ENCODE measurements at regions not wholly inside any gene's neighbourhood (a gene's known extent, or its start where the extent isn't known, plus 50 kb on each side); places are given as distances from the start of the nearest gene placed in this dataset.

DNA sequence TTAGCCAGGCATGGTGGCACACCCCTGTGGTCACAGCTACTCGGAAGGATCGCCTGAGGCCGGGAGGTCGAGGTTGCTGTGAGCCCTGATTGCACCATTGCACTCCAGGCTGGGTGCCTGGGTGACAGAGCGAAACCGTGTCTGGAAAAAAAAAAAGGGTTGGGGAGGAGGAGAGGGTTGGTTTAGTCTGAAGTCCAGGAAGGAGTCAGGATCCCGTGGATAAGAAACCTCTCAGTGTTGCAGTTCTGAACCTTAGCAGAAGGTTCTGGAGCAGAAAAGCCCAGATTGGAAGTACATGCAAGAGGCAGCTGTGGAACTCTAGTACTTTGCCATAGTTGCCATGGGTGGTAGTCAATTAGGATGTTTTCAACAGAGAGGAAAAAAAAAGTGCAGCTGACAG lies 125.2 kb upstream of the CPEB4 start:
- DNase-seq (ENCODE audit: low read depth in 2 of 2, low spot score in 1 of 2), result no peak

DNA sequence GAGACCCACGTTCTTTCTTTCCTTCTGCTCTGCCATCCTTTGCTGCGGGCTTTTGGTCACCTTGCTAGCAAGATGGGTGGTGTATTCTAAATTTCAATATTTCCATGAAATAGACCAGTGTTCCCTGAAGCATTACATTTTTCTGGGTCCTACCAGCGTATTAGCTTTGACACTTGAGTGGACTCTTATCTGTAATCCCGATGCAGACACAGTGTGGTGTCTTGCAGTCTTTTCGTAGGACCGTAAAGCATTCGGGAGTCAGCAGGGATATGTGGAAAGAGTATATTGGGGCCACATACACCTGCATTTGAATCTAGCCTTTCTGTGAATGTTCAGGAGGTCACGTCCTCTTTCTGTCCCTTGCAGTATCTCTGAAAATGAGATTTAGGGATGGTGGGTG lies 124.7 kb upstream of the CPEB4 start:
- DNase-seq (ENCODE audit: low read depth in 2 of 2, low spot score in 1 of 2), result no peak

DNA sequence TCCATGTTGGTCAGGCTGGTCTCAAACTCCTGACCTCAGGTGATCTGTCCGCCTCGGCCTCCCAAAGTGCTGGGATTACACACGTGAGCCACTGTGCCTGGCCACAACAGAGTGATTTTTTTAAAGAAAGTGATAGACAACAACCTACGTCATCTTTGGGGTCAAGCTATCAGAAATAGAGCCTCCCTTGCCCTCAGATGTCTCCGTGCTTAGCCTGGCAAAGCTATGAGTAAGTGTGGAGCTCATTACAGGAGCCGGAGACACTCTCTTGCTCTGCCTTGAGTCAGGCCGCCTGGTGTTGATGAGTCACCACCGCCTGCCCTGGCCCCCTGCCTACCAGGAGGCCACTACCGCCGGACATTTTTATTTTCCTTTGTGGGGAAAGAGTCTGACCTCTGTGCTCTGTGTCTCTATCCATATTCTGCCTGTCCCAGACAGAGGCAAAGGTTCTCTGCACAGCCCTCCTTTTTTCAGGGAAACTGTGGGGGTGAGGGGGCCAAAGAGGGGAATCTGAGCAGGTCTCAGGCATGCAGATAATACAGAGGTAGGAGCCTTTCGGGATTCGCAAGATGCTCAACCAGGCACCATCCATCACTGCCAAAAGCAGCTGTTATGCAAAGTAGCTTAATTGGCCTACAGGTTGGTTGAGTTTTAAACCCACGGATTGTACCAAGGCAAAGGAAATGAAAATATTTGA lies 123.7 kb upstream of the CPEB4 start:
- DNase-seq (ENCODE audit: low read depth in 2 of 2, low spot score in 1 of 2), result no peak

GRCh38 chr5:173765029-173765644 lies 123.0 kb upstream of the CPEB4 start:
- no peak for DNase-seq (ENCODE audit: low read depth in 2 of 2, low spot score in 1 of 2)

DNA sequence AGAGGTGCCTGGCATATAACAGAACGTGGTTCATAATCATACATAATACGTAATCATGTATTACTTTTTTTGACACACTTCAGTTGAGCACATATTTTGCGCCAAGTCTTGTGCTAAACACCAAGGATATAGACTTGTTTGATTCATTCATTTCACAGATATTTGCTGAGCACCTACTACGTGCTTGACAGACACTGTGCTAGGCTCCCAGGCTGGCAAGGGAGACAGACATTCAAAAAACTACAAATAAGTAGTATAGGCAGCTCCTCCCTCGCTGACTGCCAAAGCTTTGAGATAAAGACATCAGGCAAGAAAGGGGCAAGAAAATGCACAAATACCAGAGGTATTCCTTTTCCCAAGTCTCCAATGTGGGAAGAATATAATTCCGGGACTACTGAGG lies 122.5 kb upstream of the CPEB4 start:
- DNase-seq (ENCODE audit: low read depth in 2 of 2, low spot score in 1 of 2), result no peak

DNA sequence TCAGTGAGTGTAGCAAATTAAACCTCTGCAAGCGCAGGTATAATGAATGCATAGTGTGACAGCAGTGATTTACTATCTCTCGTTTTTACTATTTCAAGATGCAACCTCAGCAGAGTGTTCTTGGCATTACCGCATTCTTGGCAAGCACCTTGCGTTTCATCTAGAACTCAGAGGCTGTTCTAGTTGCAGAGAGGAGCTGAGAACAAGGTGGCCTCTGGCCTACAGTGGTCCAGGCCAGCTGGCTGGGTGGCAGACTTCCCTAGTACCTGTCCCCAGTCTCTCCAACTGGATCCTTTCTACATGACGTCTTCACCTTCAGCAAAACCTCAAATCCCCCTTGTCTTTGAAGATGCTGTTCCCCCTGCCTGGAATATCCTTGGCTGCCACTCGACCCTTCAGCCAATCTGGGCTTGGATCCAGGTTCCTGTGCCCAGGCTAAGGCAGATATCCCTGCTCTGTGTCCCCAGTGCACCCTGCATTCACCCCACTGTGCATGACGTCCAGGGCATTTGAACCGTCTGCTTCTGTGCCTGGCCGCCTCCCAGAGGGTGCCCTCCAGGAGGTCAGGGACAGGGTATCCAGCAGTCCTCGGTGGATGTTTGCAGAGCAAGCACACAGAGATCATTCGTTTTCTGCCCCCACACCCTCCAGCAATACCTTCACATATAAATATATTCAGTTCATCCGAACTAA lies 120.4 kb upstream of the CPEB4 start:
- DNase-seq (ENCODE audit: low read depth in 2 of 2, low spot score in 1 of 2), result no peak

GRCh38 chr5:173768267-173768806 lies 119.8 kb upstream of the CPEB4 start:
- DNase-seq (ENCODE audit: low read depth in 2 of 2, low spot score in 1 of 2), result no peak

DNA sequence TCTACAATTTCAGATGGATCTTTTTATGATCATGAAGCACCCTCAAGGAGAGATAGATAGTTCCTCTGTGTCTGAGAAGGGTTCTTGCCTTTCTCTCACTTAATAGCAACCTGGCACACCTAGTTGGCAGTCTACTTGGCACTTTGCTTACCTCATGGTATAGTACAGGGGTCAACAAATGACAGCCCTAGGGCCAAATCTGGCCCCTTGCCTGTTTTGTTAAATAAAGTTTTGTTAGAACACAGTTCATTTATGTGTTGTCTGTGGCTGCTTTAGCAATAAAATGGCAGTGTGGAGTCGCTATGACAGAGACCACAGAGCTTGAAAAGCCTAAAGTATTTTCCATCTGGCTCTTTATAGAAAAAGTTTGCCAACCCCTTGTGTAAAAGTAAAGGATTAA lies 119.3 kb upstream of the CPEB4 start:
- no peak for DNase-seq (ENCODE audit: low read depth in 2 of 2, low spot score in 1 of 2)

- DNase-seq (ENCODE audit: low read depth in 2 of 2, low spot score in 1 of 2), result no peak
These were observed 117.5 kb upstream of the CPEB4 start for GRCh38 chr5:173770637-173771036.

GRCh38 chr5:173771121-173771724 lies 116.9 kb upstream of the CPEB4 start:
- DNase-seq (ENCODE audit: low read depth in 2 of 2, low spot score in 1 of 2), result no peak

DNA sequence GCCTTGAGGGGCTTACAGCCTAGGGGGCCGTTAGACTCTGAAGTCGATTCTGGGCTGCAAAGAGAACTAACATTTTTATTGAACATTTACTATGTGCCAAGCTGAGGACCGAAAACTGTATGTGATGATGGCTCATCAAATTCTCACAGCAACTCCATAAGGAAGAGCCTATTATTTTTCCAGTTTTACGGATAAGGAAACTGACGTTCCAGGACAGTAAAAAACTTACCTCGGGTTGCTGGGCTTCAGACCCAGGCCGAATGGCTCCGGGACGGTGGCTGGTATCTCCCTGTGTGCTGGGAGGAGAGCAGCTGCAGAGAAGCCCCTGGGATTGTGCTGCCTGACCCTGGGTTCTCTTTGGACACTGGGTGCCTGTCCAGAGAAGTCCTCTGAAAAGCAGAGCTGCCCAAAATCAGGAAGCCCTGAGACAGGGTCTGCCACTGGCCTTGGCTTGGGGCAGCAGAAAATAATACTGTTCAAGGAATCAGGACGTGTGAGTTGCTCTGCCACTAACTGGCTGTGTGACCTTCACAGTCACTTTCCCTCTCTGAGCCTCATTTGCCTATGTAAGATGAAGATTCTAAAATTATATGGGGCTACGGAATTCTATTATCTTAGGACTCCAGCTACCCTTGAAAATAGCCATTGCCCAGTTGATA lies 116.3 kb upstream of the CPEB4 start:
- no peak for DNase-seq (ENCODE audit: low read depth in 2 of 2, low spot score in 1 of 2)

DNA sequence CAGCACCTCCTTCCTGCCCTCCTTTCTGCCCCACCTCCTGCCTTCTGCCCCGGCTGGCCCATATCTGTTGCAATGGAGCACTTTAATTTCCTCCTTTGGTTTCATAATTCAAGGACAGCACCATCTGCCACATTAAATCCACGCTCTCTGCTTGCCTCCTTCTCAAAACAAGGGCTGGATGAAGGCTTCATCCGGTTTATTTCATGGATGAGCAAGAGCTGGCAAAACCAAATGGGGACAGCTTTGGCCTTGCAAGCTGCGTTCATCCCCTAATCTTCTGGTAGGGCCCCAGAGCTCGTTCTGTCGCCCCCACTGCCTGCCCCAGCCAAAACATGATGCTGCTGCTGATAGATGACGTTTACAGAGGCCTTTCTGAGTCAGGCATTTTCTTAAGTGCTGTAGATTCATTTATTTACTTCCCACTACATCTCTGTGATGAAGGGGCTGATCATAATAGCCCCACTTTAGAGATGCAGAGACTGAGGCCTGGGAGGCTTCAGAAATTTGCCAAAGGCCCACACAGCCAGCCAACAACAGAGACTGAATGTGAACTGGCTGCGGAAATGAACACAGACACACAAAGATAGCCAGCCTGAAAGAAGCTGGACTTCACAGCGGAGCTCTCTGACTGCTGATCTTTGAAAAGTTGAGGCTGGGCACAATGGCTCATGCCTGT lies 115.6 kb upstream of the CPEB4 start:
- DNase-seq (ENCODE audit: low read depth in 2 of 2, low spot score in 1 of 2), result no peak

DNA sequence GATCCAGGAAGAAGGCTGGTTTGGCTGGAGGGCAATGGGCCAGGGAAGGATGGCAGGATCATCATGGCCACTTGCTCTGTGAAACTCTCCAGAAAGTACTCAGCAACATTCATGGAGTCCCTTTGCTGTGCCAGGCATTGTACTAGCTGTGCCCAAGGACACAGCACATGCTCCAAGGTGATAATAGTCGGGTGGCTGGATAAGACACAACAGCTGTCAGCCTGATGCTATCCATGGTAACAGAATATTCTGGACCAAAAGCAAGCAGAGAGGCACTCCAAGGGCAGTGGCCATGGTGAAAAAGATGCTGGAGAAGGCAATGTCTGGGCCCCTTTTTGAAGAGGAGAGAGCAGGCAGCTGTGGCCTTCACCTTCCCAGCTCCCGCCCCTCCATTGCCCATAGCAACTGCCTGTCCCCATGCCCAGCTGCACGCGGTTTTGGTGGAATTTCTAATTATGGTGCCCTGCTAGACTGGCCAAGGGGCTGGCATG lies 113.8 kb upstream of the CPEB4 start:
- no peak for DNase-seq (ENCODE audit: low read depth in 2 of 2, low spot score in 1 of 2)

DNA sequence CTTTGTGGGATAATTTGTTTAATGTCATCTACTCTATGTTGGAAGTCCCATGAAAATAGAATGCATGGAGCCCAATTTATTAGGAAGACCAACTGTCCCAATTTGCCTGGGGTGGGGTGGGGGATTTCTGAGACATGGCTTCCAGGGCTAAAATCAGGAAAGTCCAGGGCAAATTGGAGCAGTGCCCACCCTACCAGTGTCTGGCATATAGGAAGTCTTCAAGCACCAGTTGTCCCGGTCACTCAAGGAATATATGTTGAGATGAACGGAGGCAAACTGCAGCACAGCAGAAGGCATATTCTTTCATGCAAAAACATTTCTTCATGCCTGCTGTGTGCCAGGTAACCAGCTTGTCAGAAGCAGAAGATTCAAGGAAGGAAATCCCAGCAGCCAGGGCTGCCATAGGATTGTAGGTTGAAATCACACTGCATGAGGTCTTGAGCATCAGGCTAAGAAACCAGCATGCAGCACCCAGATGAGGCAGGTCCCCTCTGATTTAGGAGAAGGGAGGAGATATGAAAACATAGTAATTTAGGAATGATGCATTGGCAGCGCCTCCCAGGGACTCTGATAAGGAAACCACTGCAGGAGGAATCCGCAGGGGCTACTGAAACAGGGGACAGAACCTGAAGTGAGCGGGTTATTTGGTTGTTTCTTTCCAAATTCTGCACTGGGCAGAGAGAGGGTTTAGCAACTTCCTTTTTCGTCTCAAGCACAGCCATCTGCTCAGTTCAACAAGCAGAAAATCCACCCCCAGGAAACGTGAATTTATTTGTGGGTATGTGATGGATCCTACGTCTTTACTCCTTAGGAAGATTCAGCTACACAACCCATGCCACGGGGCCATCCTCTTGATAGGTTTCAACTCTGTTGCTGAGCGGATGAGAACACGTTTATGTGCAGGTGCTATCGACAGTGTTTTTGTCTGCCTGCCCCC lies 112.6 kb upstream of the CPEB4 start:
- DNase-seq (ENCODE audit: low read depth in 2 of 2, low spot score in 1 of 2), result no peak

DNA sequence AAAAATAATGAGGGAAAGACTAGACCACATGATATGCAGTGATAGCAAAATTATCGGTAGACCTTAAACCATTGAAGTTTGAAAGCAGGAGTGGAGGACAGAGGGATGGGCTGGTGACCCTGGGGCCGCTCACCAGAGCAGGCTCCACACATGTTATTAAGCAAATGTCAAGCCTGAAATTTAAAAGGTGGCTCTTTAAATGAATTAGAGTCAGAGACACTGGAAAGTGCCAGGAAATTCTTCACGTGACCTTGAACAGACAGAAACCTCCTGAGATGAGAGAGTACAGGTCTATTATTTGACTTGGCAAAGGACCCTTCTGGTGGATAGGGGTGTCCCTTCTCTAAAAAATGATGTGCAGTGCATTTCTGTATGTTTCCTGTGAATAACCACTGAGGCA lies 111.0 kb upstream of the CPEB4 start:
- no peak for DNase-seq (ENCODE audit: low read depth in 2 of 2, low spot score in 1 of 2)

GRCh38 chr5:173777674-173778073 lies 110.5 kb upstream of the CPEB4 start:
- DNase-seq (ENCODE audit: low read depth in 2 of 2, low spot score in 1 of 2), result no peak

DNA sequence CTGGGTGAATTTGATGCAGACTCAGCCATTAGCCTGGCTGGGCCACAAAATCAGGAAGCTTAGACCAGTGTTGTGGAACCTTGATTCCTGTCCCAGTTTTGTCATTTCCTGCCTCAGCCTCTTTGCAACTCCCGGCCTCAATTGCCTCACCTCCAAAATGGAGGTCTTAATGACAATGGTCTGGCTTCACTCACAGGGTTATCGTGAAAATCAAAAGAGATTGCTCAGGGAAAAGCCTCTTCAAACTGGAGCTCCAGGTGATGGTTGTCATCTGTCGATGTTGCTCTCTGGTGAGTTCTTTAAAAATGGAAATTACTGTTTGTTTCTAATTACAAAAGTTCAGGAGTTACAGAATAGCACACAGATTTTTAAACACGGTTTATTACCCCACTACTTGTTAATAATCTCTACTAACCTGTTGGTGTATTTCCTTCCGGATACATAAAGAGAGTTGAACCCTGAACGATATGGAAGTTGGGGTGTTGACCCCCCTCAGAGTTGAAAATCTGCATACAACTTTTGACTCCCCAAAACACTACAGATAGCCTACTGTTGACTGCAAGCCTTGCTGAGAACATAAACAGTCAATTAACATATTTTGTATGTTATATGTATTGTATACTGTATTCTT lies 109.9 kb upstream of the CPEB4 start:
- DNase-seq (ENCODE audit: low read depth in 2 of 2, low spot score in 1 of 2), result no peak

DNA sequence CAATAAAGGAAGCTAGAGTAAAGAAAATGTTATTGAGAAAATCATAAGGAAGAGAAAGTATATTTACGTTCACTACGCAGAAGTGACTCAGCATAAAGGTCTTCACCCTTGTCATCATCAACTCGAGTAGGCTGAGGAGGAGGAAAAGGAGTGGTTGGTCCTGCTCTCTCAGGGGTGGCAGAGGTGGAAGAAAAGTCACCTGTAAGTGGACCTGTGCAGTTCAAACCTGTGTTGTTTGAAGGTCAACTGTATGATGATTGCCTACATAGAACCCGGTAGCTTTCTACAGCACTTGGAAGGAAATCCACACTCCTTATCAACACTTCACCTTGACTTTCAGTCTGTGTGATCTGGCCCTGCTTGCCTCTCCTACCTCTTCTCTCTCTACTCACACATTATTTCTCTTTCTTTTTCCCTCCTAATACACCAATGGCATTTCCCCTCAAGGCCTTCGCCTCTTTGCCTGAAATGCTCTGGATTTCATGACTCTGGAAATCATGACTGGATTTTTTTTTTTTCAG lies 109.3 kb upstream of the CPEB4 start:
- no peak for DNase-seq (ENCODE audit: low read depth in 2 of 2, low spot score in 1 of 2)
